ENCODE measurements at regions not wholly inside any gene's neighbourhood (a gene's known extent, or its start where the extent isn't known, plus 50 kb on each side); places are given as distances from the start of the nearest gene placed in this dataset.

DNA sequence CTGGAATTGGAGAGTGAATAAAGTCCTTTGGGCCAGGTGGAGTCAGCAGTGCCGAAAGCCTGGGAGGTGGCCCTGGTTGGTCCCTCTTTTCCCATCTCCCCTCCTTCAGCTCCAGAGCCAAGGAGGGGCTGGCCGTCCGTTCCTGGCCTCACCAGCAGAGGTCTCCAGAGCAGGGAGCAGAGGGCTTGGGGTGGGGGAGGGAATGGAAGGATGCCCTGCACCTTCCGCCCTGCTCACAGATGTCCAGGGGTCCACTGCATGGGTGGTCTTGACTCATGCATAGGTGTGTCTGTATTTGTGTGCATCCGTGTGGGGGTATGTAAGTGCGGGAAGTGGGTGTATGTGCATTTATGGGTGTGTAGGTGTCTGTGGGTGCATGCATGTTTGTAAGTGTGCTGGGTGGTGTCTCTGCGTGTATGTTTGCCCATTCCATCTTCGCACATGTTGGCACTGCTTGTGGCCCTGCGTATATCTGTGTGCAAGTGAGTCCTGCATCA lies 201.8 kb downstream of the ZFP36L2 start:
- TF ChIP-seq, protein P1, sequence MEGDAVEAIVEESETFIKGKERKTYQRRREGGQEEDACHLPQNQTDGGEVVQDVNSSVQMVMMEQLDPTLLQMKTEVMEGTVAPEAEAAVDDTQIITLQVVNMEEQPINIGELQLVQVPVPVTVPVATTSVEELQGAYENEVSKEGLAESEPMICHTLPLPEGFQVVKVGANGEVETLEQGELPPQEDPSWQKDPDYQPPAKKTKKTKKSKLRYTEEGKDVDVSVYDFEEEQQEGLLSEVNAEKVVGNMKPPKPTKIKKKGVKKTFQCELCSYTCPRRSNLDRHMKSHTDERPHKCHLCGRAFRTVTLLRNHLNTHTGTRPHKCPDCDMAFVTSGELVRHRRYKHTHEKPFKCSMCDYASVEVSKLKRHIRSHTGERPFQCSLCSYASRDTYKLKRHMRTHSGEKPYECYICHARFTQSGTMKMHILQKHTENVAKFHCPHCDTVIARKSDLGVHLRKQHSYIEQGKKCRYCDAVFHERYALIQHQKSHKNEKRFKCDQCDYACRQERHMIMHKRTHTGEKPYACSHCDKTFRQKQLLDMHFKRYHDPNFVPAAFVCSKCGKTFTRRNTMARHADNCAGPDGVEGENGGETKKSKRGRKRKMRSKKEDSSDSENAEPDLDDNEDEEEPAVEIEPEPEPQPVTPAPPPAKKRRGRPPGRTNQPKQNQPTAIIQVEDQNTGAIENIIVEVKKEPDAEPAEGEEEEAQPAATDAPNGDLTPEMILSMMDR (IDR thresholded peaks at IDR 0.05 in 2 of 3, conservative IDR thresholded peaks at IDR 0.05 in 1 of 3; ENCODE audit: control insufficient read depth in 2 of 3, extremely low read depth in 1 of 3, insufficient read depth in 1 of 3, low read depth in 3 of 3, low read length in 3 of 3): peak; percentile 76 to 87 (median 81)
- TF ChIP-seq POLR2A (IDR thresholded peaks at IDR 0.05; ENCODE audit: low read depth, low read length) (no peak), CEBPB (IDR thresholded peaks at IDR 0.05; ENCODE audit: borderline replicate concordance in 1 of 2, low read depth in 2 of 2, low read length in 2 of 2) (no peak), HDAC6 (IDR thresholded peaks at IDR 0.05; ENCODE audit: unreplicated experiment) (no peak), EZH2 (IDR thresholded peaks at IDR 0.05; ENCODE audit: borderline replicate concordance, control insufficient read depth, low read depth, low read length) (no peak), BACH1 (IDR thresholded peaks at IDR 0.05; ENCODE audit: borderline replicate concordance) (no peak), FOS (IDR thresholded peaks at IDR 0.05; ENCODE audit: borderline replicate concordance, extremely low read depth, insufficient read length) (no peak), ZNF274 (IDR thresholded peaks at IDR 0.05; ENCODE audit: insufficient read depth, insufficient read length) (no peak), NFYB (IDR thresholded peaks at IDR 0.05; ENCODE audit: insufficient read depth, low read depth, low read length) (no peak)
- TF ChIP-seq, protein P2, sequence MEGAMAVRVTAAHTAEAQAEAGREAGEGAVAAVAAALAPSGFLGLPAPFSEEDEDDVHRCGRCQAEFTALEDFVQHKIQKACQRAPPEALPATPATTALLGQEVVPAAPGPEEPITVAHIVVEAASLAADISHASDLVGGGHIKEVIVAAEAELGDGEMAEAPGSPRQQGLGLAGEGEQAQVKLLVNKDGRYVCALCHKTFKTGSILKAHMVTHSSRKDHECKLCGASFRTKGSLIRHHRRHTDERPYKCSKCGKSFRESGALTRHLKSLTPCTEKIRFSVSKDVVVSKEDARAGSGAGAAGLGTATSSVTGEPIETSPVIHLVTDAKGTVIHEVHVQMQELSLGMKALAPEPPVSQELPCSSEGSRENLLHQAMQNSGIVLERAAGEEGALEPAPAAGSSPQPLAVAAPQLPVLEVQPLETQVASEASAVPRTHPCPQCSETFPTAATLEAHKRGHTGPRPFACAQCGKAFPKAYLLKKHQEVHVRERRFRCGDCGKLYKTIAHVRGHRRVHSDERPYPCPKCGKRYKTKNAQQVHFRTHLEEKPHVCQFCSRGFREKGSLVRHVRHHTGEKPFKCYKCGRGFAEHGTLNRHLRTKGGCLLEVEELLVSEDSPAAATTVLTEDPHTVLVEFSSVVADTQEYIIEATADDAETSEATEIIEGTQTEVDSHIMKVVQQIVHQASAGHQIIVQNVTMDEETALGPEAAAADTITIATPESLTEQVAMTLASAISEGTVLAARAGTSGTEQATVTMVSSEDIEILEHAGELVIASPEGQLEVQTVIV (IDR thresholded peaks at IDR 0.05; ENCODE audit: borderline replicate concordance, partially characterized antibody): no peak
- TF ChIP-seq, protein P3, sequence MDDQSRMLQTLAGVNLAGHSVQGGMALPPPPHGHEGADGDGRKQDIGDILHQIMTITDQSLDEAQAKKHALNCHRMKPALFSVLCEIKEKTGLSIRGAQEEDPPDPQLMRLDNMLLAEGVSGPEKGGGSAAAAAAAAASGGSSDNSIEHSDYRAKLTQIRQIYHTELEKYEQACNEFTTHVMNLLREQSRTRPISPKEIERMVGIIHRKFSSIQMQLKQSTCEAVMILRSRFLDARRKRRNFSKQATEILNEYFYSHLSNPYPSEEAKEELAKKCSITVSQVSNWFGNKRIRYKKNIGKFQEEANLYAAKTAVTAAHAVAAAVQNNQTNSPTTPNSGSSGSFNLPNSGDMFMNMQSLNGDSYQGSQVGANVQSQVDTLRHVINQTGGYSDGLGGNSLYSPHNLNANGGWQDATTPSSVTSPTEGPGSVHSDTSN (IDR thresholded peaks at IDR 0.05; ENCODE audit: insufficient replicate concordance, low read depth, low read length): no peak
